HEK293T (cell line): ENCODE measurements at regions not wholly inside any gene's neighbourhood (a gene's known extent, or its start where the extent isn't known, plus 50 kb on each side); places are given as distances from the start of the nearest gene placed in this dataset.

Source experiments
- CTCF ChIA-PET: fragments of 350-600 bp; formaldehyde crosslinking; extraction: SDS; loops from one replicate; lab custom pipeline; 2021; ENCODE audit warnings: antibody characterized with exemption, inconsistent platforms; lab: Yijun Ruan, JAX
- POLR2A ChIA-PET: fragments of 350-600 bp; formaldehyde crosslinking; extraction: SDS; loops from one replicate; lab custom pipeline; 2020; ENCODE audit warnings: antibody characterized with exemption, inconsistent platforms; lab: Yijun Ruan, JAX
- DNase-seq: peaks from one replicate; pipeline ENCODE4 v3.0.0; 2012; ENCODE audit warnings: mixed read lengths; ENCODE audit errors: extremely low spot score
- ARNT ChIP-seq: fragments of 450-650 bp; IDR thresholded peaks from 2 replicates; pipeline ENCODE4 v1.6.1; 2017; ENCODE audit warnings: mild to moderate bottlenecking
- BHLHE40 ChIP-seq: fragments of 450-650 bp; IDR thresholded peaks from 2 replicates; pipeline ENCODE4 v1.6.1; 2016; ENCODE audit warnings: mild to moderate bottlenecking, moderate library complexity, borderline replicate concordance
- CTBP1 ChIP-seq: fragments of 450-650 bp; IDR thresholded peaks from 2 replicates; pipeline ENCODE4 v1.6.1; 2016; ENCODE audit warnings: borderline replicate concordance
- ELF4 ChIP-seq: fragments of 450-650 bp; IDR thresholded peaks from 2 replicates; pipeline ENCODE4 v1.6.1; 2017; ENCODE audit warnings: antibody characterized with exemption
- FOXA1 ChIP-seq: fragments of 450-650 bp; IDR thresholded peaks from 2 replicates; pipeline ENCODE4 v1.6.1; 2016; ENCODE audit warnings: mild to moderate bottlenecking
- FOXK2 ChIP-seq: fragments of 450-650 bp; IDR thresholded peaks from 2 replicates; pipeline ENCODE4 v1.6.1; 2016; ENCODE audit warnings: mild to moderate bottlenecking
- FOXM1 ChIP-seq: fragments of 450-650 bp; IDR thresholded peaks from 2 replicates; pipeline ENCODE4 v1.6.1; 2017; ENCODE audit warnings: mild to moderate bottlenecking, borderline replicate concordance
- HDGF ChIP-seq: fragments of 450-650 bp; IDR thresholded peaks from 2 replicates; pipeline ENCODE4 v1.6.1; 2017; ENCODE audit warnings: antibody characterized with exemption, borderline replicate concordance
- L3MBTL2 ChIP-seq: fragments of 450-650 bp; conservative IDR thresholded peaks from 2 replicates; pipeline ENCODE4 v1.6.1; 2016; ENCODE audit warnings: mild to moderate bottlenecking
- LEF1 ChIP-seq: fragments of 450-650 bp; IDR thresholded peaks from 2 replicates; pipeline ENCODE4 v1.6.1; 2017; ENCODE audit warnings: mild to moderate bottlenecking, borderline replicate concordance
- NFRKB ChIP-seq: fragments of 450-650 bp; IDR thresholded peaks from 2 replicates; pipeline ENCODE4 v1.6.1; 2016; ENCODE audit warnings: mild to moderate bottlenecking, moderate library complexity
- SP1 ChIP-seq: fragments of 450-650 bp; IDR thresholded peaks from 2 replicates; pipeline ENCODE4 v1.6.1; 2017
- SUZ12 ChIP-seq: fragments of 450-650 bp; IDR thresholded peaks from 2 replicates; pipeline ENCODE4 v1.6.1; 2016; ENCODE audit warnings: mild to moderate bottlenecking
- TARDBP ChIP-seq: fragments of 450-650 bp; IDR thresholded peaks from 2 replicates; pipeline ENCODE4 v1.6.1; 2016
- ZNF384 ChIP-seq: fragments of 450-650 bp; IDR thresholded peaks from 2 replicates; pipeline ENCODE4 v1.6.1; 2016
- TF ChIP-seq, protein P1 (sequence below): fragments of 450-650 bp; IDR thresholded peaks from 2 replicates; pipeline ENCODE4 v1.6.1; 2016

DNA sequence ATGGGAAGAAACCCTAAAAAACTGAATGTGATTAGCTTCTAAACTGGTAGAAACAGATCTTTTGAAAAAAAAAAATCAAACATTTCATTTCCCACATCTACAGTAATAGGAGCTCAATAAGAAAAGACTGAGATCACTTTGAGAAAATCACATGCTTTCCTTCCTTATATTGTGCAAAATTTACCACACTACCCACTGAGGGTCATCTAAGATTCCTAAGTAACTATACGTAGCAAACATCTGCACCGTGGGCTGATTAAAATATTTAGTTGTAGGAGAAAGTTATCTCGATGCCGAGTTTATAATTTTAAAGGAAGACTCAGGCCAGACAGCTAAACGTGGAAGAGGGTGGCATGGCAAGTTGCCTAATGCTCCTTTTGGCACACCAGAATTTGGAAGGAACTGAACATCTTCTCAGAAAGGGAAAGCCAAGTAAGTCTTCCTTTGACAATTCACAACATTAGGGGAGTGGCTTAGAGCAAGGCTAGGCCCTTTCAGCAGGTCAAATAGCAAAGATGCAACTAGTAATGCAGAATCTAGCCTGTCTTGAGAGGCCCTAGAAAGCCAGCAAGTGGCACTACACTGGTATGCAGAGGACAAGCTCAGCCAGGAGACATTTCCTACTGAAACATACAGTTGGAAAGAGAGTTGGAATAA, 128.0 kb downstream of the TMA16 start:
- DNase-seq: no peak
- ChIA-PET CTCF (no interaction called here), POLR2A (no interaction called here)
- TF ChIP-seq HDGF (no peak), ELF4 (no peak), FOXM1 (no peak), ZNF384 (no peak), FOXA1 (no peak), BHLHE40 (no peak), SUZ12 (no peak), NFRKB (no peak), FOXK2 (no peak), SP1 (no peak), L3MBTL2 (no peak), LEF1 (no peak), CTBP1 (no peak), ARNT (no peak), TARDBP (no peak)
- TF ChIP-seq, protein P1, sequence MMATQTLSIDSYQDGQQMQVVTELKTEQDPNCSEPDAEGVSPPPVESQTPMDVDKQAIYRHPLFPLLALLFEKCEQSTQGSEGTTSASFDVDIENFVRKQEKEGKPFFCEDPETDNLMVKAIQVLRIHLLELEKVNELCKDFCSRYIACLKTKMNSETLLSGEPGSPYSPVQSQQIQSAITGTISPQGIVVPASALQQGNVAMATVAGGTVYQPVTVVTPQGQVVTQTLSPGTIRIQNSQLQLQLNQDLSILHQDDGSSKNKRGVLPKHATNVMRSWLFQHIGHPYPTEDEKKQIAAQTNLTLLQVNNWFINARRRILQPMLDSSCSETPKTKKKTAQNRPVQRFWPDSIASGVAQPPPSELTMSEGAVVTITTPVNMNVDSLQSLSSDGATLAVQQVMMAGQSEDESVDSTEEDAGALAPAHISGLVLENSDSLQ: no peak

- TF ChIP-seq FOXK2: no peak
- POLR2A ChIA-PET: interaction anchor here (0.7 kb wide), 1 partner anchor 216 kb away, joined by 3 read pairs; no protein-coding TSS in a partner anchor
- CTCF ChIA-PET: no interaction called here
- no peak for DNase-seq
Observed at GRCh38 chr4:163623787-163624186, 129.3 kb downstream of the TMA16 start.

DNA sequence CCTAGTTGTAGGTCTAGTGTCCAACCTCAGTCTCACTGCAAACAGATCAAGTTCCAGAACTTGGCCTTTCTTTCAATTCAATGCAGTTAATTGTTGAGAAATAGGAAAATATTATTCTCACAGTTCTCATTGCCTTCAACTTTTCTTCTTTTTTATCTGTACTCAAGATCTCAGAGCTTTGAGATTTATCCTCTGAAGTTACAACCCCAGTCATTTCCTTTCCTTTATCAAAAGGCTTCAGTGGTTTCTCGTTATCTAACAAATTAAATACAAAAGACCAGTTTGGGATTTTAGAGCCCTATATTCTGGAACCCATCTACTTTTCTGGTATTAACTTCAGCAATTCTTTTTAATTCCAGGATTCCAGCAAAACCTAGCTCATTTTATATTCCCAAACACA, 130.2 kb downstream of the TMA16 start:
- CTCF ChIA-PET: no interaction called here
- DNase-seq: no peak
- POLR2A ChIA-PET: no interaction called here
- TF ChIP-seq TARDBP (no peak), ELF4 (no peak), ZNF384 (no peak), SP1 (no peak), SUZ12 (no peak), HDGF (no peak), FOXA1 (no peak), FOXK2 (no peak), ARNT (no peak), L3MBTL2 (no peak), FOXM1 (no peak), LEF1 (no peak), NFRKB (no peak), BHLHE40 (no peak), CTBP1 (no peak)
- TF ChIP-seq, protein P1: no peak

DNA sequence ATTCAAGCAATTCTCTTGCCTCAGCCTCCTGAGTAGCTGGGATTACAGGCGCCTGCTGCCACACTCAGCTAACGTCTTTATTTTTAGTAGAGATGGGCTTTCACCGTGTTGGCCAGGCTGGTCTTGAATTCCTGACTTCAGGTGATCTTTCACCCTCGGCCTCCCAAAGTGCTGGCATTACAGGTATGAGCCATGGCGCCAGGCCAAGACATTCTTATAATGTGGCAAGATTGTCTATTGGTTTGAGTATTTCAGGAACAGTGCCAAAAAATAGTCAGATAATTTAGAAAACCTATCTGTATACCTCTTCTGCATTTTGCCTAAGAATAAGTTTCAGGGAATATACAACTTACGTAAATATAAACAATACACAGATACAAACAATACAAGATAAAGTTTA, 136.8 kb downstream of the TMA16 start:
- TF ChIP-seq LEF1 (no peak), BHLHE40 (no peak), FOXK2 (no peak), CTBP1 (no peak), ELF4 (no peak), NFRKB (no peak), SUZ12 (no peak), ARNT (no peak), SP1 (no peak)
- no peak for DNase-seq
- CTCF ChIA-PET: no interaction called here
- POLR2A ChIA-PET: no interaction called here

GRCh38 chr4:163638909-163639308, 144.4 kb downstream of the TMA16 start:
- POLR2A ChIA-PET: no interaction called here
- TF ChIP-seq NFRKB: no peak
- TF ChIP-seq SUZ12: no peak
- no peak for TF ChIP-seq ZNF384
- no peak for TF ChIP-seq FOXM1
- no peak for TF ChIP-seq SP1
- TF ChIP-seq, protein P1: no peak
- no peak for TF ChIP-seq FOXA1
- TF ChIP-seq ARNT: no peak
- TF ChIP-seq LEF1: no peak
- TF ChIP-seq HDGF: no peak
- no peak for TF ChIP-seq TARDBP
- no peak for TF ChIP-seq L3MBTL2
- no peak for TF ChIP-seq CTBP1
- CTCF ChIA-PET: interaction anchor here (1.1 kb wide), 1 partner anchor 10 kb away, joined by 3 read pairs; no protein-coding TSS in a partner anchor
- DNase-seq: no peak

GRCh38 chr4:163649557-163650091, 155.1 kb downstream of the TMA16 start:
- TF ChIP-seq HDGF: no peak
- TF ChIP-seq SUZ12: no peak
- no peak for TF ChIP-seq LEF1
- no peak for TF ChIP-seq ZNF384
- TF ChIP-seq ARNT: no peak
- no peak for TF ChIP-seq TARDBP
- no peak for TF ChIP-seq L3MBTL2
- TF ChIP-seq FOXK2: no peak
- no peak for TF ChIP-seq SP1
- TF ChIP-seq ELF4: no peak
- no peak for TF ChIP-seq FOXM1
- no peak for TF ChIP-seq NFRKB
- TF ChIP-seq, protein P1: no peak
- no peak for TF ChIP-seq CTBP1
- no peak for TF ChIP-seq BHLHE40
- TF ChIP-seq FOXA1: no peak
- CTCF ChIA-PET: interaction anchor here (0.6 to 1.3 kb wide), 2 partner anchors 10 to 99 kb away, joined by 3 read pairs; no protein-coding TSS in a partner anchor
- POLR2A ChIA-PET: no interaction called here
- DNase-seq: no peak
